ENCODE measurements at regions not wholly inside any gene's neighbourhood (a gene's known extent, or its start where the extent isn't known, plus 50 kb on each side); places are given as distances from the start of the nearest gene placed in this dataset.

GRCh38 chr15:47473832-47474231, 243.5 kb upstream of the SEMA6D start:
- H3K27me3 ChIP-seq (replicated peaks in 1 of 2; ENCODE audit: control insufficient read depth in 2 of 2, insufficient read depth in 2 of 2, low read length in 1 of 2): no peaks in the 10 kb centered on the region
- TF ChIP-seq RUNX3 (IDR thresholded peaks at IDR 0.05; ENCODE audit: low read length): no peak
- no peak for TF ChIP-seq ZNF24 (IDR thresholded peaks at IDR 0.05)
- no peak for TF ChIP-seq SMAD1 (IDR thresholded peaks at IDR 0.05; ENCODE audit: low read depth, partially characterized antibody)
- TF ChIP-seq SIX5 (IDR thresholded peaks at IDR 0.05; ENCODE audit: low read depth, low read length, severe bottlenecking): no peak
- TF ChIP-seq WRNIP1 (IDR thresholded peaks at IDR 0.05; ENCODE audit: borderline replicate concordance, low read depth, low read length): no peak
- SMC1A ChIA-PET (ENCODE audit: uncharacterized antibody, unreplicated experiment): interaction anchor here (0.7 kb wide), 1 partner anchor 229 kb away, joined by 3 read pairs; no protein-coding TSS in a partner anchor
- H3K4me2 ChIP-seq (ENCODE audit: control insufficient read depth, insufficient read depth): no peak overlapping the region
- CTCF ChIA-PET: no interaction called here
- no peak overlapping the region for H2AFZ ChIP-seq (ENCODE audit: control insufficient read depth, low read depth, low read length)
- H3K36me3 ChIP-seq (ENCODE audit: control insufficient read depth in 2 of 2, insufficient read depth in 2 of 2, low read length in 1 of 2): no peaks in the 10 kb centered on the region
- H3K9ac ChIP-seq (ENCODE audit: control insufficient read depth, insufficient read depth, low read length): no peak overlapping the region
- POLR2A ChIA-PET: no interaction called here
- H3K79me2 ChIP-seq (ENCODE audit: control insufficient read depth, insufficient read depth, low read length): no peaks in the 10 kb centered on the region
- ATAC-seq (no peak), DNase-seq (ENCODE audit: low read depth, low spot score) (no peak), FAIRE-seq (no peak)
- H4K20me1 ChIP-seq (ENCODE audit: control insufficient read depth, insufficient read depth): no peaks in the 10 kb centered on the region
- H3K27ac ChIP-seq (ENCODE audit: control insufficient read depth, insufficient read depth): no peak overlapping the region
- no peaks in the 10 kb centered on the region for H3K9me3 ChIP-seq (replicated peaks; ENCODE audit: control insufficient read depth, insufficient read depth, low read length)
- in situ Hi-C loops (cut with MboI) (loop anchor here (10.0 kb wide), 1 partner anchor 511 kb away; no protein-coding TSS in a partner anchor), intact Hi-C loops (cut with micrococcal nuclease; ENCODE audit: unreplicated experiment) (loop anchor here (5.0 kb wide), 1 partner anchor 277 kb away; no protein-coding TSS in a partner anchor)
- no TSS peak for BruUV-seq (replicated peaks)
- RAD21 ChIA-PET (ENCODE audit: unreplicated experiment): no interaction called here
- H3K4me1 ChIP-seq (ENCODE audit: control insufficient read depth, insufficient read depth, low read length): no peaks in the 10 kb centered on the region
- H3K4me3 ChIP-seq: no peak overlapping the region
- WGBS (ENCODE audit: insufficient coverage, insufficient replicate concordance, low lambda C conversion rate, missing lambda C conversion rate): 17% methylated on average over 4 of the region's 4 CpGs

GRCh38 chr15:47475336-47475735, 242.0 kb upstream of the SEMA6D start:
- no peak for DNase-seq (ENCODE audit: low read depth, low spot score)
- POLR2A ChIA-PET: no interaction called here
- no peaks in the 10 kb centered on the region for H4K20me1 ChIP-seq (ENCODE audit: control insufficient read depth, insufficient read depth)
- H3K79me2 ChIP-seq (ENCODE audit: control insufficient read depth, insufficient read depth, low read length): no peaks in the 10 kb centered on the region
- H3K36me3 ChIP-seq (ENCODE audit: control insufficient read depth in 2 of 2, insufficient read depth in 2 of 2, low read length in 1 of 2): no peaks in the 10 kb centered on the region
- ATAC-seq: no peak
- no peak overlapping the region for H3K27ac ChIP-seq (ENCODE audit: control insufficient read depth, insufficient read depth)
- intact Hi-C loops (cut with micrococcal nuclease; ENCODE audit: unreplicated experiment) (no loop called here), in situ Hi-C loops (cut with MboI) (loop anchor here (10.0 to 25.0 kb wide), 2 partner anchors 509 to 787 kb away; no protein-coding TSS in a partner anchor)
- no peak for FAIRE-seq
- TF ChIP-seq RFX5 (IDR thresholded peaks at IDR 0.05; ENCODE audit: low read depth, low read length) (no peak), NBN (IDR thresholded peaks at IDR 0.05) (no peak), SRF (IDR thresholded peaks at IDR 0.05; ENCODE audit: low read depth in 2 of 2, low read length in 2 of 2) (no peak)
- RAD21 ChIA-PET (ENCODE audit: unreplicated experiment): no interaction called here
- CTCF ChIA-PET: no interaction called here
- H3K4me1 ChIP-seq (ENCODE audit: control insufficient read depth, insufficient read depth, low read length): no peaks in the 10 kb centered on the region
- H2AFZ ChIP-seq (ENCODE audit: control insufficient read depth, low read depth, low read length): no peak overlapping the region
- no peak overlapping the region for H3K9ac ChIP-seq (ENCODE audit: control insufficient read depth, insufficient read depth, low read length)
- no peak overlapping the region for H3K4me3 ChIP-seq
- H3K4me2 ChIP-seq (ENCODE audit: control insufficient read depth, insufficient read depth): no peak overlapping the region
- BruUV-seq (replicated peaks): no TSS peak
- SMC1A ChIA-PET (ENCODE audit: uncharacterized antibody, unreplicated experiment): no interaction called here
- no peaks in the 10 kb centered on the region for H3K27me3 ChIP-seq (replicated peaks in 1 of 2; ENCODE audit: control insufficient read depth in 2 of 2, insufficient read depth in 2 of 2, low read length in 1 of 2)
- no peaks in the 10 kb centered on the region for H3K9me3 ChIP-seq (replicated peaks; ENCODE audit: control insufficient read depth, insufficient read depth, low read length)
- 77% methylated on average over 2 of the region's 2 CpGs for WGBS (ENCODE audit: insufficient coverage, insufficient replicate concordance, low lambda C conversion rate, missing lambda C conversion rate)

Data from GM12878 (cell line).